M059J (cell line): ENCODE measurements at regions not wholly inside any gene's neighbourhood (a gene's known extent, or its start where the extent isn't known, plus 50 kb on each side); places are given as distances from the start of the nearest gene placed in this dataset.
"Not testable (repeated sequence)": the region's sequence is repeated elsewhere in the genome, so short reads cannot be mapped to it uniquely, and the experiment has no call there.

Source experiments
- DNase-seq: peaks from one replicate; pipeline ENCODE4 v3.0.0-alpha.2; 2012; ENCODE audit warnings: low read depth

DNA sequence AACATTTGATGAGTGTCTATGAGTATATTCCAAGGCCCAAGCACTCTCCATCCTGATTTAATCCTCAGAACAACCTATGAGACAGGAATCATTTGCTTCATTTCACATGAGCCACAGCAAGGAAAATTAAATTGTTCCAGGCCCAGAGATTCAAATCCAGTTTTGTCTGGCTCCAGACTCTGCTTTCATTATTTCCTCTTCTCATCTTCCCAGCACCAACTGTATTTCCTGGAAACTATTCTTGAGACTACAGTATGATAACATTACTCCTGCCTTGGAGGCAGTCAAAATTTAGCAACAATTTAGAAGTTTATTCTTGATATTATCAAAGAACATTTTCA lies 194.5 kb downstream of the ZNF608 start:
- no peak for DNase-seq

DNA sequence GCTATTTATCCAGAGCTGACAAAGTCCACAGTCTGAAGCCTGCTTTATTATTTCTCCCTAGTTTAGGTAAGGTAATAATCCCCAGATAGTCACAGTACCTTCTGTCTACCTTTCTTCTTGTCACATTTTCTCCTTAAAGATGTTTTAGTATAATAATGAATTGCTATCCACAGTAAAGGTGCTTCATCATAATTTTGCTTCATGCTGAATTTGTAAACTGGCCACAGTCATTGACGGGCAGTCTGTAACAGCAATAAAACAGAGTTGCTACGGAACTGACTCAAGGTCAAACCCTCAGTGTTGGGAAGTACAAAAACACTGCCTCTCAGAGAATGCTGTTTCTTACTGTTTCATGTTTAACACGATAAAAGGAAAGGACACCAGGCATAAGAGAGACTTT lies 195.7 kb downstream of the ZNF608 start:
- DNase-seq = no peak

DNA sequence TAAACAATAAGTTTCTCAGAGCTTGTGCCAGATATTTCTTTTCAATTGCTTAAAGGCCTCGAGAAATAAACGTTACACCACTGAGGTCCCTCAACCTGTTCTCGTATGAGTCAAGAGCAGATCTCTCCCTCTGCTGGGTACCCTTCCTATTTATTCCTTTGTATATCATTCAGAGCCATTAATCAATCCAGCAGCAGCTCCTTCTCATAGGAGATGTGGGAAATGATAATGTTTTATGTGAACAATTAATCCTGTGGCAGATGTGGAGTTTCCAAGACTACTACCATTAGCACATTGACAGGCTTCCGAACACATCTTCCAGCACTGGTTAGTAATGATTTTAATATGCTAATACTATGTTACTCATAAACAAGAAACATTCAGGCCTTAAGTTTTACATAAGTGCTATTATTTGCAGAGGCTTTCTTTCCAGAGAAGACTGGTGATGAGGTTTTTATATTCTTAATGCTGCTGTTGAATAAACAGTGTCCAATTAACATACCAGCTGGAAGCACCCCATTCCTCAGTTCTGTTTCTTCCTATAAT lies 196.5 kb downstream of the ZNF608 start:
- no peak for DNase-seq

DNA sequence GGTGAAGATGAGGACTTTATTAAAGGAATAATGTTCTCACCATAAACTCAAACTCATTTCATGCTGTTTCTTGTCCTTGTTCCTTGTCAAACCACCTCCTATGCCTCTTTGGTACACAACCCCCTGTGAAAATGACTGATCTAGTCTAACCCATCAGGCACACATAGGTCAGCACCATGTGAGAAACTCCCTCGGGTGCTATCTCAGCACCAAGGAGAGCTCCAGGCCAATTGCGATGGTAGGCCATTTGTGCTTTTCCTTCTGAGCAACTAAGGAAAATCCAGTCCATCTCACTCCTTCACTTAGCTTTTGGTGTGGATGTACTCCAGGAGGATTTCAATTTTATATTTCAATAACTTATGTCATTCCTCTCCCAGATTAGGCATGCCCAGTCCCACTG lies 199.8 kb downstream of the ZNF608 start:
- DNase-seq = peak; percentile 33

DNA sequence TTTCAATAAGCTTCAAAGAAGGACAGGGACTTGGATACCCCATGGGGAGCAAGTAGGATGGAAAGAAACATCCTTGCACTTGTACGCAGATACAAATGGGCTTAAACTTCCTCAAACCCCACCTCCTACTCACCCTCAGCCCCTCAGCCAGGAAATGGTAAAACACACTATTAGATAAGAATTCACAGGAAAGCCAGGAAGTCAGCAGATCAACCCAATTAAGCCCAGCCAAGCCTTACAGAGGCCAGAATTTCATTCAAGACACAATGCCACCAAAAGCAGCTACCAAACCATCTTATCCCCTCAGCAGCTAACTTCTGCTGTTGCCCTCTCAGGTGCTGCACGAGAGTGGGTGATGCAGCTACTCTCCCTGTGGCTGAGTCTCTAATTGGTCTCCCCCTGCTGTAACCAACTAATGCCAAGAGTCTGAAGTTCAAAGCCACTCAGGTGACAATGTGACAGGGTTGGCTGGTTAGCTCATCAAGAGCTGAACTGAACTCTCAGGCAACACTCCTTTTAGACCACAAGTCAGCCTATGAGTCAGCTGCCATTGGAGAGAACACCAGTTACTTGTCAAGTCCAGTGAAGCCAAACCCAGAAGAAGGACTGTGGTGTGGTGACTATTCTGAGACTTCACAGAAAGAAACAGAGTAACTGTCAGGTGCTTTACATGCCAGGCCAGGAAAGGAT lies 201.9 kb downstream of the ZNF608 start:
- DNase-seq = peak; percentile 66

DNA sequence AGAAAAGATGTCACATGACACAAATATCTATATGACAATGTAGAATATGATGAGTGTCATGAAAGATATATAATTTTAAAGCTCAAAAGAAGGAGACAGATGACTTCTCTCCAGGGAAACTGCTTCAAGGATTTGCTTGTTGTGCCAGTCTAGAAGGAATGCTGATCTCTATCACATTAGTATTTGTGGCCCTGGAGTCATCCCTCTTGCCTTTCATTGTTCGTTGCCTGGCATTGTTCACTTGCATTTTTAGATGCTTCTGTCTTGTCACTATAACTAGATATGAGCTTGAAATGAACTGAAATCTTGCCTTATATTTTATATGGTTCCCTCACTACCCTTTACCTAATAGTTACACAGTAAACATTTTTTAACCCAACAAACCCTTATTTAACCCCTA lies 207.5 kb downstream of the ZNF608 start:
- DNase-seq = no peak

DNA sequence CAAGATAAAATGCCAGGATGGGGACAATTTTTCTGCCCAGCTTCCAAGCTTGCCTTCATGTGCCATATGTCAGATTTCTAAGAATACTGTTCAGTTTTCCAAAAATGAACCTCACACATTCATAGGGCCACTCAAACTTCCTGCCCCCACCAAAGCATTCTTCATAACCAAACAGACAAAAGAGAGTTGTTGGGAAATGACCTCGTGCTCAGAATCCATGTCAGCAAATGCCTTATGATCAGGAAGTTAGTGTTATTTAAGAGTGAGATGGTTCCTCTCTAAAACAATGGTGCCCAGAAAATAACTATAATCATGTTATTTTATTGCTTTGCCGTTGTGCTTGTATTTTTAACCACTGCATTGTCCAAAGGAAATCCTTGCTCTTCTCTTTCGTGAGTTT lies 208.2 kb downstream of the ZNF608 start:
- no peak for DNase-seq

DNA sequence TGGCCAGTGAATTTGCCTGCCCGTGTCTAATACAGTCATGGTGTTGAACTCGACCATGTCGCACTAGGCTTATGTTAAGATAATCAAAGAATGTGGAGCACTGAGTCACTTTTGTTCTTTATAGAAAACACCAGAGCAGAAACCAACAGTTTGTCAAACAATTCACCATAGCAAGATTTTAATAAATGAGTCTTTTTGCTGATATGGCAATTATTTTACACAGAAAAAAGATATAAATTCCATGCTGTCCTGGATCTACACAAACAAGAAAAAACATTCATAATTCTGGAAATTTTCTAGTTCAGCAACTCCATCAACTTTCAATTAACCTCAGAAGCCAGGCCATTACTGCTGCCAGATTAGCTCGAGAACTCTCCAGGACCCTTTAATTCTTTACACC lies 208.9 kb downstream of the ZNF608 start:
- no peak for DNase-seq

DNA sequence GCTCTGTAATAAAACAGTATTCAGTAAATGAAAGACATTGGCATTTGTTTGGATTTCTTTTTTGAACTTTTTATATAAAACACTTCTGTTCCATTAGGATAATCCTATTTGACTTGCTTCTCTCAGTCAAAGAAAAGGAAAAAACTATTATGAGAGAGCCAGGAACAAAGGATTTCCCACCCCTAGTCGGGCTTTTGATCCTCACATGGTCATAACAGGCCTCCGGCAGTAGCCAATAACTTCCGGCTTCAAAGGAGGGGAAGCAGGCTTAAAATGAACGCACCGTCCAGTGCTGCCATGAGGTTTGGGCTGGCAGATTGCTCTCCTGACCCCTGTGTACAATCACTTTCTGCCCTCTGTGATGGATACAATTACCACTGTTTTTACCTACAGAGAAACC lies 209.3 kb downstream of the ZNF608 start:
- no peak for DNase-seq

DNA sequence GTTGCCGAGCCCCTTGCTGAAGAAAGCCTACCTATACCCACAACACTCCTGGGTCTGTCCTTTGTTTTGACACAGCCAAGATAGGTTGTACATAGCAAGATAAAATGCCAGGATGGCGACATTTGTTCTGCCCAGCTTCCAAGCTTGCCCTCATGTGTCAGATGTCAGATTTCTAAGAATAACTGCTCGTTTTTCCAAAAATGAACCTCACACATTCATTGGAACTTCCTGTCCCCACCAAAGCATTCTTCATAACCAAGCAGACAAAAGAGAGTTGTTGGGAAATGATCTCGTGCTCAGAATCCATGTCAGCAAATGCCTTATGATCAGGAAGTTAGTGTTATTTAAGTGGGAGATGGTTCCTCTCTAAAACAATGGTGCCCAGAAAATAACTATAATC lies 210.1 kb downstream of the ZNF608 start:
- no peak for DNase-seq

DNA sequence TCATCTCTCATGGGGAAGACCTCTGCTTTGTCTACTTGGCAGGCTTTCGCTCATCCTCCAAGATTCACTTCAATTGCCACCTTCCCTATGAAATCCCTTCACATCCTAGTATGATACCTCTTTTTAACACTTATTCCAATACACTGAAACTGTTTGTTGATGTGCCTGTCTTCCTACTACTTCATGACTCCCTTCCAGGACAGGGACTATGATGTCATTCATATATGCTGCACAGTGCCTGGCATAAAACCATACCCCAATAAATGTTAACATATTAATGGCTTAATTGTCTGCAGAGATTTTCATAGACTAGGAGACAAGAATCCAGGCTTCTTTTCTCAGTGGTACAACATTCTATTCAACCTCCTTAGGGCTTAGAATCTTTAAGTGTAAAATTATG lies 215.5 kb downstream of the ZNF608 start:
- no peak for DNase-seq

DNA sequence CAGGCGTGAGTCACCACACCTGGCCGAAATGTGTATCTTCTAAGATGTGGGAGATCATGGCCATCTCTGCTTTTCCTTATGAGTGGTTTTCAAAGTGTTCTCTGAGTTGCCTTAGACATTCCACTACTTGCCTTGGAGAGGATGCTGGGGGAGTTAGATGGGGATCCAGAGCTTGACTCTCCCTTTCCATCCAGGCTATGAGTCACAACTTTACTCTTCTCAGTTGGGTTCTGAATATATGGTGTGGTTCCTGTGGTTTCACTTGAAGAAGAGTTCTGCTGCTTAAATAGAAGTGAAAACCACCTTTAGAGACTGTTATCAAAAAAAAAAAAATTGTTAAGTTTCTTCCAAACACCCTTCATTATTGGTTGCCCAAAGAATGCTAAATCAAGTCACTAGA lies 217.6 kb downstream of the ZNF608 start:
- DNase-seq = peak; percentile 73

DNA sequence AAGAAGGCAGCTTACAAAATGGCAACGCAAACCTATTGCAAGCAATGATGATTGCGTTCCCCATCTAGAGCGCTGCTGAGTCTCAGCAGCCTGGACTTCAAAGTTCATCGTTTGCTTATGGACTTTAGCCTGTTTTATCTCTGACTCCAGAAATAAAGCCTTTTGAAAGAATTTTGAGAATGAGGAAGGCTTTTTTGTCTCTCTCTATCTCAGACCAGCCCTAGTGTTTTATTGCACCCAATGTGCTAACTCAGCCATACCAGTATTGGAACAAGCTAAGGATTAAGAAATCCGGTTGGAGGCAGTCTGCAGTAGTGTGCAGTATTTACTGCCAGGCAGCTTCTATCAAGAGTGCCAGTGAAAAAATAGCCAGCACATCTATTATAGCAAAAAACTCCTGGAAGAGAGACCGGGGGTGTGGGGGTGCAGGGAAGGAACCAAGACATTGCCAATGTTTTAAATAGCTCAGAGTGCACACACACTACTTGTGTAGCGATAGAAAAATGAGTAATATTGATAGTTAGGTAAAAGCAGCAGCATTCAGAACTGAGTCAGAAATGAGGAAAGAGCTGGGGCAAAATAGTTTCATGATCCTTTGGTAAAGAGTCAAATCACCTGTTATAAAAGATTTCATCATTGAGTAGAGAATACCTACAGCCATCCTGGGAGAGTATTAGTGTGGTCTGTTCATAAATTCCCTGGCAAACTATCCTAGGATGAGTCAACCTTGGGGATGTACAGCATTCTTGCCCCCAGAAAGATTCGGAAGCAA lies 219.0 kb downstream of the ZNF608 start:
- DNase-seq = peak; percentile 36

DNA sequence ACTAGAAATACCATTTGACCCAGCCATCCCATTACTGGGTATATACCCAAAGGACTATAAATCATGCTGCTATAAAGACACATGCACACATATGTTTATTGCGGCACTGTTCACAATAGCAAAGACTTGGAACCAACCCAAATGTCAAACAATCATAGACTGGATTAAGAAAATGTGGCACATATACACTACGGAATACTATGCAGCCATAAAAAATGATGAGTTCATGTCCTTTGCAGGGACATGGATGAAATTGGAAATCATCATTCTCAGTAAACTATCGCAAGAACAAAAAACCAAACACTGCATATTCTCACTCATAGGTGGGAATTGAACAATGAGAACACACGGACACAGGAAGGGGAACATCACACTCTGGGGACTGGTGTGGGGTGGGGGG lies 220.4 kb downstream of the ZNF608 start:
- DNase-seq = not testable (repeated sequence)

DNA sequence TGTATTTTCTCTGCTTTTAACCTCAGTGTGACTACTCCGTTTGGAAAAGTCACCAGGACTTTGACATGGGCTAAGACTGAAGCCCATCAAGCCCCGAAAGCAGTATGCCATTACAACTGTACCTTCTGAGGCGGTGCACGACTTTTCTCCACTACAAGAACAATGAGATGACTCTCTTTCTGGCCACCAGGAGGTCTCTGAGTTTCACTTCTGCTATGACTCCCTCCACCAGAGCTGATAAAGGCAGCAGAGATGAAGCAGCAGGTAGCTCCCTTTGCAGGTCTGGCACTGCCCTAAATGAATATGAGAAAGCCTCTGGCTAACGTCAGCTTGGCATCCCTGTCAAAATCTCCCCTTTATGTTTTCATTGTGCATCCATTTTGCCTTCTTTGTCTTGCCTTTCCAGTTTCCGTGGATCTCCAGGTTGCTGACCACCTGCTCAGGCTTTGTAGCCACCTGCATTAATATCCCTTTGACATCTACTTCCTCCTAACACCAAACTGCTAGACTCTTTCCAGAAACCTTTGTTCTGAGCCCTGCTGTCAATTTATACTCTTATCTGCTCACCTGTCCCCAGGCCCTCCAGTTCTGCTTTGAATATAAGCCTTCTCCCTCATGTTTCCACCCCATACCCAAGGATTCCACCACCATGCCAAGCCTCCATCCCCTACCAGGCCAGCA lies 221.7 kb downstream of the ZNF608 start:
- no peak for DNase-seq

DNA sequence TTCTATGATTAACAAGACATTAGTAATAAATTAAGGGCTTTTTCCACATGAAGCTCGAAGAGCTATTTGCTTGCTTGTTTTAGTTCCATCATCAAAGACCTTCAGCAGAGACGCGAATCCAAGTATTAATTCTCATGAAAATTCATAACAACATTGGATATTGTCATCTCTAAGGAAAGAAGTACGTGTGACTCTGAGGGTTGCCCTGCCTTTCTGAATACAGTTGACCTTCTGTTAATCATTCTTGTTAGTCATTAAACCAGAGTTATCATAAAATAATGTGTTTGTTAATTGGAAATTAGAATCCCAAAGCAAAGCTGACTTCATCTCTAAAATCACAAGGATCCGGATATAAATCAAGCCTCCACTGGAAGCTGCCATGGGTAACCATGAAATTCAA lies 222.5 kb downstream of the ZNF608 start:
- DNase-seq = no peak

DNA sequence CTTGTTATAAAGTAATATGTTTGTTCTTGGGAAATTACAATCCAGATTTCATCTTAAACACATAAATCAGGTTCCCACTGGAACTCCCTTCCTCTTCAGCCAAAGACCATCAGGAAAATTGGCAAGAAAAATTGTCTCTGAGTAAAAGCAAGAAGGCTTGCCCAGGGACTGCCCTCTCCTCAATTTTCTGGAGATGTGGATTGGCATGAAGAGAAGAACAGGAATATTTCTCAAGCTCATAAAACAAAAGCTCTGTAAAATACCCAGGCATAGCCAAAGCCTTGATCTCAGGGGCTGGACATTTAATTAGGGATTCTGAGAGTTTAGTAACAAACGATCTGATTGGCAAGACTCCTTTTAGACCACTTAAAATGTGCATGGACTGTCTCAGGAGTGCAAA lies 223.4 kb downstream of the ZNF608 start:
- DNase-seq = no peak

DNA sequence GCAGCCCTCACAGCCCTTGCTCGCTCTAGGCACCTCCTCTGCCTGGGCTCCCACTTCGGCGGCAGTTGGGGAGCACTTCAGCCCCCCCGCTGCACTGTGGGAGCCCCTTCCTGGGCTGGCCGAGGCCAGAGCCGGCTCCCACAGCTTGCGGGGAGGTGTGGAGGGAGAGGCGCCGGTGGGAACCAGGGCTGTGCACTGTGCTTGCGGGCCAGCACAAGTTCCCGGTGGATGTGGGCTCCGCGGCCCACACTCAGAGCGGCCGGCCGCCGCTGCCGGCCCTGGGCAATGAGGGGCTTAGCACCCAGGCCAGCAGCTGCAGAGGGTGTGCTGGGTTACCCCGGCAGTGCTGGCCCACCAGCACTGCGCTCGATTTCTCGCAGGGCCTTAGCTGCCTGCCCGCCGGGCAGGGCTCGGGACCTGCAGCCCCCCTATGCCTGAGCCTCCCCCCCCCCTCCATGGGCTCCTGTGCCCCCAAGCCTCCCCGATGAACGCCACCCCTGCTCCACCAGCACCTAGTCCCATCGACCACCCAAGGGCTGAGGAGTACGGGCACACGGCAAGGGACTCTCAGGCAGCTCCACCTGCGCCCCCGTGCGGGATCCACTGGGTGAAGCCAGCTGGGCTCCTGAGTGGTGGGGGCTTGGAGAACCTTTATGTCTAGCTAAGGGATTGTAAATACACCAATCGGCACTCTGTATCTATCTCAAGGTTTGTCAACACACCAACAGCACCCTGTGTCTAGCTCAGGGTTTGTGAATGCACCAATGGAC lies 224.8 kb downstream of the ZNF608 start:
- no peak for DNase-seq

DNA sequence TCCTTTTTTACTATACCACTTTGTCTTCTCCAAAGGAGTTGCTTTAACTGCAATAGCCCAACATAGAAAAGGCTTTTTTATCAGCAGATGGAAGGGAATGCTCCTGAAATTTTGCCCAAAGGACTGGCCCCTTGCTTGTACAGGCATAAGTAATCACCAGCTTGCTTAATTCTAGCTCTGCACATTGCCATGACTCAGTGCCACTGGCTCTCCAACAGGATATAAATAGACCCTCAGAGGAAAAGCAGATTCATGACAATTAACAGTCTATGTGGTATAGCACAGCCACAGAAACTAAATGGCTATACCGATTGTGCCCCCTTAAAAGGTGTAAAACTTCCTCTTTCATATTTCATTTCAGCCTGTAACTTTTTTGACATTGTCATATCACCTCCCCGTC lies 227.0 kb downstream of the ZNF608 start:
- DNase-seq = peak; percentile 73

DNA sequence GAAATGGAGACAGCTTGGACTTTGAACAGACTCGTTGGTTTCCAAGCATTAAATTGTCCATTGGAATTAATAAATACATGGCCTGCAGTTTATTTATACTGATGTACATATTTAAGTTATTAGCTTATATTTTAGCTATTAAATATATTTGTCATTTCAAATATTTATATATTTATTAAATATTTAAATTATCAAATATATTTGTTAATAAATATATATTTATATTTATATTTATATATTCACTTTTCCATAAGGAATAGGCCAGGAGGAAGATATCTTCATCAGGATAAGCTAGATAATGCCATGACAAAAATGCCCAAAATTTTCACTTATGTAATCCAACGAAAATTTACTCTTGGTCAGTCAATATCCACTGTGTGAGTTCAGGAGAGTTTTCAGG lies 229.9 kb downstream of the ZNF608 start:
- no peak for DNase-seq

DNA sequence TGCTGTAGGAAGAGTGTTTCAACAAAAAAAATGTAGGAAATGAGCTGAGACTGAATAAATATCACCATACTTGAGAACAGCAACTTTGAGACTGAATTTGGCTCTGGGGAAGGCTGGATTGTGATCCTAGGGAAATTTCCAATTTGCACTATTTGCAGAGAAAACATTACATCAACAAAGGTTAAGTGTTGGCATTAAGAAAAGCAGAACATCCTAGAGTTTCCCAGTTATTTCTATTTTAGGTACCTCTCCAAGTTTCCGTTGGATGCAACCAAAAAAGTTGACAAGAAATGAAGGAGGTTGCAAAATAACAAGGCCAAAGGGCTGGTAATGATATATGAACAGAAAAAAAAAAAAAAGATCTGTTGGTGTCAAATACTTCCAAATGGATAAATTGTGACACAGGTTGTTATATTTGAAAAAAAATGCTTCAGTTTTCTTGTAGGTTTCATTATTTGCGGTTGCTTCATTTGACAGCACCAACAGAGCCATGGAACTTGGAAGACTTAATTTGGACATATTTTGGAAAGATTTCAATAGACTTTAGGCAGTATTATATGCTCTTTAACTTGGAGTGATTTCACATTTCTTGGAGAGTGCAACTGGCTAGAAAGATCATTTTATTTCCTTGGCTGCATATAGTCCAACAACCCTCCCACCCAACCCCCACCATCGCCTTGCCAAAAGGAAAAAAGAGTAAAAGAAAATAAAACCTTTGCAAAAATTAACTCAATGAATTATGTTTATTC lies 230.8 kb downstream of the ZNF608 start:
- no peak for DNase-seq
